ENCODE measurements at regions not wholly inside any gene's neighbourhood (a gene's known extent, or its start where the extent isn't known, plus 50 kb on each side); places are given as distances from the start of the nearest gene placed in this dataset.
"Not testable (repeated sequence)": the region's sequence is repeated elsewhere in the genome, so short reads cannot be mapped to it uniquely, and the experiment has no call there.

DNA sequence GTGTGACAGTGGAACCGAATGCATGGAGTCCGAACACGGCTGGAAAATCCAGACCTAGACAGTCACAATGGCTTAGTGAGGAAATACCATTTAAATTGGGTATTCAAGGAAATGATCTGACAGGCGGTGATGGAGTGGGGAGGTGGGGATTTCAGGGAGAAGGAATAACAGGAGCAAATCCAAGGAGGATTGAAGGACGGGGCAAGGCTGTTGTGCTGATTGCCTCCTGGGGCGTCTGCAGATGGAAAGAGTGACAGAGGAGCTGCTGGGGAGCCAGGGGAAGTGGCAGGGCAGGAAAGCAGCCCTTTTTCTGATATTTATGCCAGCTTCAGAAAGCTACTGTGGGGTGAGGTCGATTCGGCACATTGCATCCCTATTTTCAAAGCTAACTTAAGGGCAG is 99.1 kb upstream of the FMN2 start:
- TF ChIP-seq, protein P1, sequence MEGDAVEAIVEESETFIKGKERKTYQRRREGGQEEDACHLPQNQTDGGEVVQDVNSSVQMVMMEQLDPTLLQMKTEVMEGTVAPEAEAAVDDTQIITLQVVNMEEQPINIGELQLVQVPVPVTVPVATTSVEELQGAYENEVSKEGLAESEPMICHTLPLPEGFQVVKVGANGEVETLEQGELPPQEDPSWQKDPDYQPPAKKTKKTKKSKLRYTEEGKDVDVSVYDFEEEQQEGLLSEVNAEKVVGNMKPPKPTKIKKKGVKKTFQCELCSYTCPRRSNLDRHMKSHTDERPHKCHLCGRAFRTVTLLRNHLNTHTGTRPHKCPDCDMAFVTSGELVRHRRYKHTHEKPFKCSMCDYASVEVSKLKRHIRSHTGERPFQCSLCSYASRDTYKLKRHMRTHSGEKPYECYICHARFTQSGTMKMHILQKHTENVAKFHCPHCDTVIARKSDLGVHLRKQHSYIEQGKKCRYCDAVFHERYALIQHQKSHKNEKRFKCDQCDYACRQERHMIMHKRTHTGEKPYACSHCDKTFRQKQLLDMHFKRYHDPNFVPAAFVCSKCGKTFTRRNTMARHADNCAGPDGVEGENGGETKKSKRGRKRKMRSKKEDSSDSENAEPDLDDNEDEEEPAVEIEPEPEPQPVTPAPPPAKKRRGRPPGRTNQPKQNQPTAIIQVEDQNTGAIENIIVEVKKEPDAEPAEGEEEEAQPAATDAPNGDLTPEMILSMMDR (IDR thresholded peaks at IDR 0.05) = not testable (repeated sequence)
- TF ChIP-seq POLR2AphosphoS5 (IDR thresholded peaks at IDR 0.05) = not testable (repeated sequence)
